Fibroblast of lung (primary cell): ENCODE measurements at regions not wholly inside any gene's neighbourhood (a gene's known extent, or its start where the extent isn't known, plus 50 kb on each side); places are given as distances from the start of the nearest gene placed in this dataset.

Experiments used
- DNase-seq, 2 donors: peaks; one replicate each; pipeline versions ENCODE4 v3.0.0 to v3.0.0-alpha.2; 2010; ENCODE audit warnings: low read depth in 2 of 2
- H2AFZ ChIP-seq: 2 replicates; pipeline ENCODE4 v1.5.1; 2012; ENCODE audit warnings: low read length, control low read depth, inconsistent platforms
- H3K27ac ChIP-seq: 2 replicates; pipeline ENCODE4 v1.5.1; 2011; ENCODE audit warnings: low read length, control low read depth; ENCODE audit not compliant: insufficient read depth
- H3K27me3 ChIP-seq: 2 replicates; pipeline ENCODE4 v1.5.1; 2011; ENCODE audit warnings: mild to moderate bottlenecking, low read length; ENCODE audit not compliant: control insufficient read depth, insufficient read depth
- H3K36me3 ChIP-seq: 2 replicates; pipeline ENCODE4 v1.5.1; 2011; ENCODE audit warnings: low read length; ENCODE audit not compliant: control insufficient read depth, insufficient read depth
- H3K4me1 ChIP-seq: 2 replicates; pipeline ENCODE4 v1.5.1; 2011; ENCODE audit warnings: low read length; ENCODE audit not compliant: control insufficient read depth, insufficient read depth; ENCODE audit errors: extremely low read depth
- H3K4me2 ChIP-seq: 2 replicates; pipeline ENCODE4 v1.5.1; 2011; ENCODE audit warnings: low read length, control low read depth; ENCODE audit not compliant: insufficient read depth; ENCODE audit errors: extremely low read depth
- H3K4me3 ChIP-seq, 4 experiments: fragments of 200-600 bp in 1 of 4; sonication (generic) in 1 of 4; replicated peaks in 1 of 4; 2 replicates each; pipeline ENCODE4 v1.5.1; 2011 to 2016; ENCODE audit warnings: low read length in 4 of 4, low read depth in 3 of 4, mild to moderate bottlenecking in 3 of 4, control low read depth in 2 of 4, inconsistent platforms in 1 of 4, mixed read lengths in 1 of 4; ENCODE audit not compliant: insufficient read depth in 1 of 4; ENCODE audit errors: control extremely low read depth in 1 of 4
- H3K79me2 ChIP-seq: 2 replicates; pipeline ENCODE4 v1.5.1; 2012; ENCODE audit warnings: mild to moderate bottlenecking, low read length, inconsistent platforms; ENCODE audit not compliant: control insufficient read depth, insufficient read depth
- H3K9ac ChIP-seq: 2 replicates; pipeline ENCODE4 v1.5.1; 2011; ENCODE audit warnings: mild to moderate bottlenecking, low read length, control low read depth; ENCODE audit not compliant: insufficient read depth
- H3K9me3 ChIP-seq: 2 replicates; pipeline ENCODE4 v1.5.1; 2012; ENCODE audit warnings: low read depth, low read length; ENCODE audit not compliant: control insufficient read depth, insufficient read depth
- H4K20me1 ChIP-seq: 2 replicates; pipeline ENCODE4 v1.5.1; 2011; ENCODE audit warnings: low read length; ENCODE audit not compliant: control insufficient read depth, insufficient read depth; ENCODE audit errors: extremely low read depth
- CTCF ChIP-seq, 2 donors: IDR thresholded peaks in 1 of 2; conservative IDR thresholded peaks in 1 of 2; 1 replicate in 1 of 2; 2 replicates in 1 of 2; pipeline ENCODE4 v1.5.1; 2011 to 2012; ENCODE audit warnings: low read length in 2 of 2, control low read depth in 1 of 2, inconsistent platforms in 1 of 2, low read depth in 1 of 2, mild to moderate bottlenecking in 1 of 2
- EZH2 ChIP-seq: IDR thresholded peaks from 2 replicates; pipeline ENCODE4 v1.5.1; 2012; ENCODE audit warnings: low read length, control low read depth, mild to moderate bottlenecking; ENCODE audit errors: missing control alignments

- Histone ChIP-seq H2AFZ (no peak overlapping the region), H3K79me2 (no peaks in the 10 kb centered on the region), H4K20me1 (no peaks in the 10 kb centered on the region), H3K9me3 (no peaks in the 10 kb centered on the region), H3K27me3 (no peaks in the 10 kb centered on the region), H3K4me1 (peaks cover 2% of the 10 kb centered on the region), H3K4me2 (no peak overlapping the region), H3K36me3 (no peaks in the 10 kb centered on the region), H3K9ac (no peak overlapping the region), H3K4me3 (no peak overlapping the region), H3K27ac (no peak overlapping the region)
- TF ChIP-seq CTCF (conservative IDR thresholded peaks at IDR 0.05 in 1 of 2, IDR thresholded peaks at IDR 0.05 in 1 of 2; ENCODE audit: low read depth in 1 of 2, low read length in 2 of 2): no peak
- TF ChIP-seq EZH2: no peak
- no peak for DNase-seq
Observed at GRCh38 chr4:186943411-186943810, 219.8 kb upstream of the FAT1 start.

GRCh38 chr4:186946136-186946535 lies 222.5 kb upstream of the FAT1 start:
- Histone ChIP-seq H3K36me3 (no peaks in the 10 kb centered on the region), H2AFZ (no peak overlapping the region), H3K27ac (no peak overlapping the region), H3K4me3 (no peak overlapping the region), H3K9me3 (no peaks in the 10 kb centered on the region), H3K4me2 (no peak overlapping the region), H3K4me1 (peaks cover 2% of the 10 kb centered on the region), H3K9ac (no peak overlapping the region), H3K27me3 (no peaks in the 10 kb centered on the region), H3K79me2 (no peaks in the 10 kb centered on the region), H4K20me1 (no peaks in the 10 kb centered on the region)
- DNase-seq: no peak
- TF ChIP-seq EZH2: no peak
- no peak for TF ChIP-seq CTCF (conservative IDR thresholded peaks at IDR 0.05 in 1 of 2, IDR thresholded peaks at IDR 0.05 in 1 of 2; ENCODE audit: low read depth in 1 of 2, low read length in 2 of 2)

- H3K4me2 ChIP-seq: no peak overlapping the region
- no peak overlapping the region for H3K4me3 ChIP-seq
- DNase-seq: peak in 1 of 2 donors; percentile 37
- H3K9me3 ChIP-seq: no peaks in the 10 kb centered on the region
- H3K27me3 ChIP-seq: no peaks in the 10 kb centered on the region
- peaks cover 2% of the 10 kb centered on the region for H3K4me1 ChIP-seq
- no peak overlapping the region for H2AFZ ChIP-seq
- no peaks in the 10 kb centered on the region for H3K36me3 ChIP-seq
- H3K9ac ChIP-seq: no peak overlapping the region
- H4K20me1 ChIP-seq: no peaks in the 10 kb centered on the region
- no peaks in the 10 kb centered on the region for H3K79me2 ChIP-seq
- peak in 1 of 2 donors; percentile 29 for TF ChIP-seq CTCF (conservative IDR thresholded peaks at IDR 0.05 in 1 of 2, IDR thresholded peaks at IDR 0.05 in 1 of 2; ENCODE audit: low read depth in 1 of 2, low read length in 2 of 2)
- TF ChIP-seq EZH2: no peak
- H3K27ac ChIP-seq: no peak overlapping the region
Observed at GRCh38 chr4:186946682-186947294, 223.1 kb upstream of the FAT1 start.
